Activated B cell treated with CpG ODN at 0.5 μM for 24 hours (primary cell): ENCODE measurements at regions not wholly inside any gene's neighbourhood (a gene's known extent, or its start where the extent isn't known, plus 50 kb on each side); places are given as distances from the start of the nearest gene placed in this dataset.

Experiments used
- ATAC-seq: fragments of 200-7000 bp; cut with Tn5 transposase; one replicate; pipeline ENCODE4 v1.10.0; 2021; ENCODE audit warnings: low read depth, mild to moderate bottlenecking, moderate library complexity
- CTCF ChIA-PET: fragments of 350-600 bp; sonication (Branson Sonifier 250); formaldehyde crosslinking; loops from one replicate; lab custom pipeline; 2021; ENCODE audit warnings: antibody characterized with exemption; lab: Charles Lee
- POLR2A ChIA-PET: fragments of 350-600 bp; sonication (Branson Sonifier 250); formaldehyde crosslinking; loops from one replicate; lab custom pipeline; 2021; ENCODE audit warnings: antibody characterized with exemption; lab: Charles Lee
- DNase-seq: peaks from one replicate; pipeline ENCODE4 v3.0.0; 2022
- H3K27ac Mint-ChIP-seq: one replicate; pipeline ENCODE4 v1.8.0; 2020; ENCODE audit warnings: mixed read lengths
- H3K27me3 Mint-ChIP-seq: one replicate; pipeline ENCODE4 v1.8.0; 2021; ENCODE audit warnings: mixed read lengths
- H3K36me3 Mint-ChIP-seq: one replicate; pipeline ENCODE4 v1.8.0; 2021; ENCODE audit warnings: low read depth, mixed read lengths
- H3K4me1 Mint-ChIP-seq: one replicate; pipeline ENCODE4 v1.8.0; 2021; ENCODE audit warnings: mixed read lengths
- H3K4me3 Mint-ChIP-seq: one replicate; pipeline ENCODE4 v1.8.0; 2020; ENCODE audit warnings: mild to moderate bottlenecking, mixed read lengths
- H3K9me3 Mint-ChIP-seq: one replicate; pipeline ENCODE4 v1.8.0; 2020; ENCODE audit warnings: mixed read lengths
- CTCF ChIP-seq: fragments of 200-600 bp; IDR thresholded peaks from one replicate; pipeline ENCODE4 v1.8.0; 2022; ENCODE audit warnings: antibody characterized with exemption, mild to moderate bottlenecking
- intact Hi-C: fragments of 100-400 bp; cut with micrococcal nuclease; formaldehyde crosslinking; loops from one replicate; pipeline ENCODE4 v1.15.1; 2024

GRCh38 chr11:64457416-64458010 lies 98.2 kb upstream of the SLC22A11 start:
- no peaks in the 10 kb centered on the region for H3K4me1 Mint-ChIP-seq
- H3K36me3 Mint-ChIP-seq: no peaks in the 10 kb centered on the region
- CTCF ChIA-PET: no interaction called here

GRCh38 chr11:64458997-64459396 lies 96.7 kb upstream of the SLC22A11 start:
- Mint-ChIP-seq H3K4me3 (no peak overlapping the region), H3K9me3 (no peaks in the 10 kb centered on the region), H3K4me1 (no peaks in the 10 kb centered on the region), H3K27me3 (no peaks in the 10 kb centered on the region), H3K36me3 (no peaks in the 10 kb centered on the region), H3K27ac (no peak overlapping the region)
- intact Hi-C loops: no loop called here
- ChIA-PET CTCF (no interaction called here), POLR2A (no interaction called here)
- ATAC-seq: no peak
- TF ChIP-seq CTCF: no peak
- DNase-seq: no peak

More at GRCh38 chr11:64457416-64458010, 98.2 kb upstream of the SLC22A11 start:
- Mint-ChIP-seq H3K27me3 (peaks cover 2% of the 10 kb centered on the region), H3K4me3 (no peak overlapping the region), H3K9me3 (no peaks in the 10 kb centered on the region), H3K27ac (no peak overlapping the region)
- intact Hi-C loops: no loop called here
- DNase-seq: no peak
- POLR2A ChIA-PET: no interaction called here
- ATAC-seq: no peak
- TF ChIP-seq CTCF: no peak

- intact Hi-C loops: no loop called here
These were observed 96.1 kb upstream of the SLC22A11 start for GRCh38 chr11:64459609-64460008.

GRCh38 chr11:64461081-64461480 lies 94.7 kb upstream of the SLC22A11 start:
- H3K36me3 Mint-ChIP-seq: no peaks in the 10 kb centered on the region
- ATAC-seq (no peak), DNase-seq (no peak)
- CTCF ChIA-PET: interaction anchor here (1.6 kb wide), 1 partner anchor 12 kb away, joined by 7 read pairs; no protein-coding TSS in a partner anchor
- TF ChIP-seq CTCF: no peak
- intact Hi-C loops: no loop called here
- H3K4me1 Mint-ChIP-seq: no peaks in the 10 kb centered on the region
- POLR2A ChIA-PET: no interaction called here
- H3K27ac Mint-ChIP-seq: no peak overlapping the region
- no peaks in the 10 kb centered on the region for H3K27me3 Mint-ChIP-seq
- H3K9me3 Mint-ChIP-seq: no peaks in the 10 kb centered on the region
- no peak overlapping the region for H3K4me3 Mint-ChIP-seq

More at GRCh38 chr11:64459609-64460008, 96.1 kb upstream of the SLC22A11 start:
- H3K4me1 Mint-ChIP-seq: no peaks in the 10 kb centered on the region
- H3K27ac Mint-ChIP-seq: no peak overlapping the region
- DNase-seq (no peak), ATAC-seq (no peak)
- ChIA-PET CTCF (interaction anchor here (1.0 kb wide), 1 partner anchor 10 kb away, joined by 3 read pairs; no protein-coding TSS in a partner anchor), POLR2A (no interaction called here)
- H3K9me3 Mint-ChIP-seq: no peaks in the 10 kb centered on the region
- no peaks in the 10 kb centered on the region for H3K36me3 Mint-ChIP-seq
- no peak for TF ChIP-seq CTCF
- no peak overlapping the region for H3K4me3 Mint-ChIP-seq
- no peaks in the 10 kb centered on the region for H3K27me3 Mint-ChIP-seq

- DNase-seq: no peak
- intact Hi-C loops: no loop called here
- POLR2A ChIA-PET: no interaction called here
These were observed 89.5 kb upstream of the SLC22A11 start for GRCh38 chr11:64466115-64466718.

More at GRCh38 chr11:64466115-64466718, 89.5 kb upstream of the SLC22A11 start:
- Mint-ChIP-seq H3K9me3 (peaks cover 5% of the 10 kb centered on the region), H3K4me1 (no peaks in the 10 kb centered on the region), H3K27ac (no peak overlapping the region), H3K4me3 (no peak overlapping the region), H3K27me3 (peaks cover 19% of the 10 kb centered on the region), H3K36me3 (no peaks in the 10 kb centered on the region)
- no peak for ATAC-seq
- TF ChIP-seq CTCF: no peak
- CTCF ChIA-PET: interaction anchor here (1.5 kb wide), 1 partner anchor 17 kb away, joined by 3 read pairs; no protein-coding TSS in a partner anchor
